DND-41 (cell line): ENCODE measurements at regions not wholly inside any gene's neighbourhood (a gene's known extent, or its start where the extent isn't known, plus 50 kb on each side); places are given as distances from the start of the nearest gene placed in this dataset.

Experiments
- ATAC-seq: fragments of 200-7000 bp; cut with Tn5 transposase; 3 replicates; pipeline ENCODE4 v1.9.1; 2021; ENCODE audit warnings: low read depth; ENCODE audit not compliant: insufficient read depth
- DNase-seq: peaks from one replicate; pipeline ENCODE4 v3.0.0-alpha.2; 2020
- H2AFZ ChIP-seq: 2 replicates; pipeline ENCODE4 v1.6.0; 2012; ENCODE audit warnings: low read depth, low read length
- H3K27ac ChIP-seq: 2 replicates; pipeline ENCODE4 v1.5.1; 2012; ENCODE audit warnings: low read length, inconsistent platforms
- H3K27me3 ChIP-seq: fragments of 200-600 bp; sonication (generic); 2 replicates; pipeline ENCODE4 v1.6.0; 2012; ENCODE audit warnings: low read length, mild to moderate bottlenecking, inconsistent platforms; ENCODE audit not compliant: insufficient read depth, poor library complexity
- H3K36me3 ChIP-seq: 2 replicates; pipeline ENCODE4 v1.5.1; 2012; ENCODE audit warnings: low read length, inconsistent platforms; ENCODE audit not compliant: insufficient read depth
- H3K4me1 ChIP-seq: 2 replicates; pipeline ENCODE4 v1.5.1; 2012; ENCODE audit warnings: mild to moderate bottlenecking, low read length; ENCODE audit not compliant: insufficient read depth
- H3K4me2 ChIP-seq: 2 replicates; pipeline ENCODE4 v1.6.0; 2012; ENCODE audit warnings: mild to moderate bottlenecking, moderate library complexity, low read length, inconsistent platforms; ENCODE audit not compliant: insufficient read depth
- H3K4me3 ChIP-seq, 2 experiments: fragments of 200-600 bp in 1 of 2; shearing (Covaris generic) in 1 of 2; 2 replicates each; pipeline ENCODE4 v1.5.1; 2012 to 2016; ENCODE audit warnings: inconsistent platforms in 2 of 2, low read length in 2 of 2, mild to moderate bottlenecking in 2 of 2, low read depth in 1 of 2, moderate library complexity in 1 of 2
- H3K79me2 ChIP-seq: 2 replicates; pipeline ENCODE4 v1.6.0; 2012; ENCODE audit warnings: low read length, inconsistent platforms; ENCODE audit not compliant: insufficient read depth
- H3K9ac ChIP-seq: 2 replicates; pipeline ENCODE4 v1.6.0; 2012; ENCODE audit warnings: low read depth, mild to moderate bottlenecking, inconsistent platforms, low read length, moderate library complexity
- H3K9me3 ChIP-seq: 2 replicates; pipeline ENCODE4 v1.5.1; 2012; ENCODE audit warnings: low read length, moderate library complexity, mild to moderate bottlenecking, inconsistent platforms; ENCODE audit not compliant: insufficient read depth, severe bottlenecking
- H4K20me1 ChIP-seq: 2 replicates; pipeline ENCODE4 v1.6.0; 2012; ENCODE audit warnings: low read length; ENCODE audit not compliant: insufficient read depth
- EZH2 ChIP-seq: IDR thresholded peaks from 3 replicates; pipeline ENCODE4 v1.6.1; 2012; ENCODE audit warnings: borderline replicate concordance, low read depth, mild to moderate bottlenecking, moderate library complexity, low read length, inconsistent platforms; ENCODE audit not compliant: severe bottlenecking
- TF ChIP-seq, protein P1 (sequence below): IDR thresholded peaks from 2 replicates; pipeline ENCODE4 v1.5.1; 2012; ENCODE audit warnings: borderline replicate concordance, low read length, moderate library complexity, mild to moderate bottlenecking; ENCODE audit not compliant: poor library complexity, severe bottlenecking; ENCODE audit errors: extremely low read depth

DNA sequence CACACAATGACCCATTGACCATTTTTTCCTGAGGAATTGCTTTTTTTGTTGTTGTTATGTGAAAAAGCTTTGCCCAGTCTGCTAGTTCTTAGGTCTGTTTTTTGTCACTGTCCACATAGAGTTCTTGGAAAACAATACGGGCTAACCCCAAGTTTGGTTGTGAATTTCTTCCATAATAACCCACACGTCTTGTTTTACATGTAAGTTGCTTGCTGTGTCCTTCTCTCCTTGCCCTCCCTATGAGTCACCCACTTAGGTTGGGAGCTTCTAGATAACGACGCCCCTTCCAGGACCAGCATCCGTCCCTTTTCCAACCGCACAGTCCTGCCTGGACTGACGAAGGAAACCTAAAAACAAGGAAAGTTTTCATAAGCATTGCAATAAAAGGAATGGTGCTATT is 175.3 kb upstream of the HS3ST3A1 start:
- TF ChIP-seq, protein P1, sequence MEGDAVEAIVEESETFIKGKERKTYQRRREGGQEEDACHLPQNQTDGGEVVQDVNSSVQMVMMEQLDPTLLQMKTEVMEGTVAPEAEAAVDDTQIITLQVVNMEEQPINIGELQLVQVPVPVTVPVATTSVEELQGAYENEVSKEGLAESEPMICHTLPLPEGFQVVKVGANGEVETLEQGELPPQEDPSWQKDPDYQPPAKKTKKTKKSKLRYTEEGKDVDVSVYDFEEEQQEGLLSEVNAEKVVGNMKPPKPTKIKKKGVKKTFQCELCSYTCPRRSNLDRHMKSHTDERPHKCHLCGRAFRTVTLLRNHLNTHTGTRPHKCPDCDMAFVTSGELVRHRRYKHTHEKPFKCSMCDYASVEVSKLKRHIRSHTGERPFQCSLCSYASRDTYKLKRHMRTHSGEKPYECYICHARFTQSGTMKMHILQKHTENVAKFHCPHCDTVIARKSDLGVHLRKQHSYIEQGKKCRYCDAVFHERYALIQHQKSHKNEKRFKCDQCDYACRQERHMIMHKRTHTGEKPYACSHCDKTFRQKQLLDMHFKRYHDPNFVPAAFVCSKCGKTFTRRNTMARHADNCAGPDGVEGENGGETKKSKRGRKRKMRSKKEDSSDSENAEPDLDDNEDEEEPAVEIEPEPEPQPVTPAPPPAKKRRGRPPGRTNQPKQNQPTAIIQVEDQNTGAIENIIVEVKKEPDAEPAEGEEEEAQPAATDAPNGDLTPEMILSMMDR = no peak
- TF ChIP-seq EZH2 = no peak
- H3K9ac ChIP-seq = no peak overlapping the region
- no peaks in the 10 kb centered on the region for H3K27me3 ChIP-seq
- ATAC-seq = no peak
- no peak overlapping the region for H3K4me2 ChIP-seq
- H3K9me3 ChIP-seq = no peaks in the 10 kb centered on the region
- H2AFZ ChIP-seq = no peak overlapping the region
- H3K4me3 ChIP-seq = no peak overlapping the region
- no peaks in the 10 kb centered on the region for H3K4me1 ChIP-seq
- H3K36me3 ChIP-seq = no peaks in the 10 kb centered on the region
- H4K20me1 ChIP-seq = no peaks in the 10 kb centered on the region
- no peak overlapping the region for H3K27ac ChIP-seq
- no peak for DNase-seq
- H3K79me2 ChIP-seq = no peaks in the 10 kb centered on the region

DNA sequence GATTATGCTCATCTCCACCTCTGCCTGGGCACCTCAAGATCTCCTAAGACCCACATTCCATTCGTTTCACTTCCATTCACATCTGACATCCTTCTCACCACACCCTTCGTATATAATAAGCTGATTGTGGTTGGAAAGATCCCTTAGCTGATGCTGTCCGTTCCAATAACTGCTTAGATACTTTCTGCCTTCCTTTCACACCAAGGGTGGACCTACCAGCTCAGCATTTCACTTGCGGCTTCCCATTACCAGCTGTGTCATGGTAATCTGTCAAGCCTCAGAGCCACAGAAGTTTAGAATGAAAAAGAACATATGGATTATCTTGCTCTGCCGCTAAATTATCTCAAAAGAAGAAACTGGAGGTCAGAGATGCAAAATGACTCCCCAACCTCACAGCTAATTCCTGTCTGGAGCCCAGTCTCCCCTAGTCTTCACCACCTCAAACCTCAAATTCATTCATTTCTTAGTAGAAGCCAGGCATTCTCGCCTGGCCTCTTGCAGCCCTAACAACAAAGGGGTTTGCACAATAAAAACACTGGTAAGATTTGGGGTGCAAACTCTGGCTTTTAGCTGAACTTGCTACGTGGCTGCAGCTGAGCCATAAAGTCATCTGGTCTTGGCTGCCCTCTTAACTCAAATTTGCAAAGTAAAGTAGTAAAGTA is 182.8 kb upstream of the HS3ST3A1 start:
- ATAC-seq (no peak), DNase-seq (no peak)
- no peaks in the 10 kb centered on the region for H3K9me3 ChIP-seq
- H3K4me2 ChIP-seq = no peak overlapping the region
- H3K27ac ChIP-seq = no peak overlapping the region
- H3K79me2 ChIP-seq = no peaks in the 10 kb centered on the region
- no peaks in the 10 kb centered on the region for H3K4me1 ChIP-seq
- H4K20me1 ChIP-seq = no peaks in the 10 kb centered on the region
- no peak overlapping the region for H3K4me3 ChIP-seq
- no peaks in the 10 kb centered on the region for H3K27me3 ChIP-seq
- no peaks in the 10 kb centered on the region for H3K36me3 ChIP-seq
- H3K9ac ChIP-seq = no peak overlapping the region
- TF ChIP-seq, protein P1 = no peak
- TF ChIP-seq EZH2 = no peak
- H2AFZ ChIP-seq = no peak overlapping the region

DNA sequence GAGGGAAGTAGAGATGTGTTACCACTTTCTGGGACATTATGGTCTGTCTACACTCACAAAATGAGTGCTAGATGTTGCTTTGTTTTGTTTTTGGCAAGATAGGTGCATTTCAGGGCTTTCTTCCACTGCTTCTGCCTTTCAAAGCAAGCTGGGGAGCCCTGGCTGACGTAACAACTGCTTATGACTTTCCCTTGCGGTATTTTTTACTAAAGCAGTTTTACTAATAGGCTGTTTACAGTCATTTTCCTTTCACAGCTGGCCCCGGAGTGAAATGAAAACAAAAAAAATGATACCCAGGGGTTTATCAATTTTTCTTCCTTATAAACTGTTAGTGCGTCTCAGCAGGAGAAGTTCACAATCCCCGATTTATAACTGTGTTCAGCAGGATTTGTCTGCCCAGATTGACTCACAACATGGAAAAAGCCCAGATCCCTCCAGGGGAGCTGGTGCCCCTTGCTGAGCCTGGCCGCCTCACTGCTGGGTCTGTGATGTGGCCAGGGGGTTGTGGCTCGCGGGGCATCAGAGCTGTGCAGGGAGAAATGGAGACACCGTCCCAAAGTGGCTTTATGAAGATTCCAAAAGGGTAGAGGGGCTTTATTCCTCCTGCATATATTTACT is 184.4 kb upstream of the HS3ST3A1 start:
- no peak overlapping the region for H3K4me3 ChIP-seq
- DNase-seq (no peak), ATAC-seq (no peak)
- H3K27me3 ChIP-seq = no peaks in the 10 kb centered on the region
- H3K36me3 ChIP-seq = no peaks in the 10 kb centered on the region
- H3K27ac ChIP-seq = no peak overlapping the region
- H3K4me2 ChIP-seq = no peak overlapping the region
- no peaks in the 10 kb centered on the region for H3K9me3 ChIP-seq
- H3K9ac ChIP-seq = no peak overlapping the region
- H3K79me2 ChIP-seq = no peaks in the 10 kb centered on the region
- no peak overlapping the region for H2AFZ ChIP-seq
- no peaks in the 10 kb centered on the region for H3K4me1 ChIP-seq
- no peaks in the 10 kb centered on the region for H4K20me1 ChIP-seq
- TF ChIP-seq EZH2 = no peak
- TF ChIP-seq, protein P1 = no peak
